Activated CD4-positive, alpha-beta T cell treated with anti-CD3 and anti-CD28 coated beads for 1 hour (primary cell): ENCODE measurements at regions not wholly inside any gene's neighbourhood (a gene's known extent, or its start where the extent isn't known, plus 50 kb on each side); places are given as distances from the start of the nearest gene placed in this dataset.

Experiments
- DNase-seq: peaks from one replicate; pipeline ENCODE4 v3.0.0-alpha.2; 2020

DNA sequence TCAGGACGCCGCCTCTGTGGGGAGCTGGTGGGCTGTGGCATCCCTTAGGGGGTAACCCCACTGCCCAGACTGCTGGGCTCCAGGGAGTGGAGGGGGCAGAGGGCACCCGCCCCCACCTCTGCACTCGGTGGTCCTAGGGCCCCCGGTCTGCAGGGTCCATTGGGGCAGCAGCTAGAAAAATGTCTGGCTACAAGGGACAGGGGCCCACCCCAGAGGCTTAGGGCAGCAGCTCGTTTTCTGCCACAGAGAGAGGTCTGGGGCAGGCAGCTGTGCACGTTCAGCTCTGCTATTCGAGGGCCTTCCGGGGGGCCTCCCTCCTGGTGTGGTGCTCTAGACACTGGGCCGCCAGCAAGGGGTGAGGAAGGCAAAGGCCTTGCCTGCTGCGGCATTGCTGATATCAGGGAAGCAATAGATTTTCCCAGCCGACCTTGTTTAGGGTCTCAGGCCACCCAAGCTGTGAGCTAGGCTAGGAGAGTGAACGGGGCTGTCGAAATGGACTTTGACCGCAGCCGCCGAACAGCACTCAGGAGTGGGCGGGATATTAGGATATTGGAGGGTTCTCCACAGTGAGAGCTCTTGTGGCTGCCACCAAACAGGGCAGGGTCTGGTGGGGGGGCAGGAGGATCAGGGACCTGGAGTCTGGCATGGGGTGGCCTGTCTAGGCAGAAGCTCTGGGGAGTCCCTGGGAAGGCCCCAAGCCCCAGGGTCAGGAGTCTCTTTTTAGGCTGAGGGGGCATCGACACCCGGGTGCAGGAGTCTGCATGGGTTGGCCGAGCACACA, 61.4 kb upstream of the KLF13 start:
- peak; percentile 7 for DNase-seq

DNA sequence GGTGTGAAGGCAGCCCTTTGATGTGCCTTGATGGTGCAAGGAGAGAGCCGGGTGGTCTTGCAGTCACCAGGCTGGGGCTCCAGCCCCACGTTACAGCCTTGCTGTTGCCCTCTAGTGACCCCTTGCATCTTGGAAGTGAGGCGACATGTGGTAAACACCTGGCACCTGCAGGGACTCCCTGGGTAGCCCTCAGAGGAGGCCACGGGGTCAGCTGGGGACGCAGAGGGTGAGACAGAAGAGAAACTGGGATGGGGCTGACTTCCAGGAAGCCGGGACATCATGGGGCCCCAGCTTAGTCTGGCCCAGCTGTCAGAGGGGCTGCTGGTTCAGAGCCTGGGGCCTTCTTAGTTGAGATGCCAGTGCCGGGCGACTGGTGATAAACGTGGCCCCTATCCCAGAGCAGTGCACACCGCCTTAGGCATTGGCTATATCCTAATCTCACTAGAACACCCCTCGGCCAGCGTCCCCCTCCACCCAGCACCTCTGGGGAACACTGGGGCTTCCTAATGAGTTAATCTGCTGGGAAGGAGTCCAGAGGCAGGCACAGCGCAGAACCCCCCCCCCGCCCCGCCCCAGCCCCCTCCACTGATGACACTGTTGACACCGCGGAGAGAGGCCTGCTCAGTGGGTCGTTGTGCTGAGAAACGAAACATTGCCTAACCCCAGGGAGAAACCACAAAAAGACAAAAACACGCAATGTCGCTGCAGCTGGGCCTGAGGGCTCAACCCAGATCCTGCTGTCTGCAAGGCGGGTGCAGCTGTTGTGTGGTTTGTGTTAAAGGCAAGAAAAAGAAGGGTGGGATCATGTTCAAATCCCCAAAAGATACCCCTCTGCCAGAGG, 60.5 kb upstream of the KLF13 start:
- DNase-seq = peak; percentile 51

DNA sequence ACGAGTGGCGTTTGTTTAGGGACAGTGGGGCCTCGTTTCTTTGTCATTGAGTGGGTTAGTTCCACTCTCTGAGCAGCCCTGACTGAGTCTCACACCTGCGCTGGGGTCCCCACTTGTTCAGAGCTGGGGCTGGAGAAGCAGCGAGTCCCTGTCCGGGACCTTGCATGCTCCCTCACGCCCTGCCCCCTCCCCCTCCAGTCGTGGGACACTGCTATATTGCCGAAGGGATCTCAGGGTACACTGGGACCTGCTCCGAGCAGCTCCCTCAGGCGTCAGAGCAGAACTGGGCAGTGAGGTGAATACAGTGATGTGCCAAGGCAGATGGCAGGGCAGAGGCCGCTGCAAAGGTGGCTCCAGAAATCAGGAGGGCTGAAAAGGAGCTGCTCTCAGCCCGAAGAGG, 59.9 kb upstream of the KLF13 start:
- peak; percentile 7 for DNase-seq

DNA sequence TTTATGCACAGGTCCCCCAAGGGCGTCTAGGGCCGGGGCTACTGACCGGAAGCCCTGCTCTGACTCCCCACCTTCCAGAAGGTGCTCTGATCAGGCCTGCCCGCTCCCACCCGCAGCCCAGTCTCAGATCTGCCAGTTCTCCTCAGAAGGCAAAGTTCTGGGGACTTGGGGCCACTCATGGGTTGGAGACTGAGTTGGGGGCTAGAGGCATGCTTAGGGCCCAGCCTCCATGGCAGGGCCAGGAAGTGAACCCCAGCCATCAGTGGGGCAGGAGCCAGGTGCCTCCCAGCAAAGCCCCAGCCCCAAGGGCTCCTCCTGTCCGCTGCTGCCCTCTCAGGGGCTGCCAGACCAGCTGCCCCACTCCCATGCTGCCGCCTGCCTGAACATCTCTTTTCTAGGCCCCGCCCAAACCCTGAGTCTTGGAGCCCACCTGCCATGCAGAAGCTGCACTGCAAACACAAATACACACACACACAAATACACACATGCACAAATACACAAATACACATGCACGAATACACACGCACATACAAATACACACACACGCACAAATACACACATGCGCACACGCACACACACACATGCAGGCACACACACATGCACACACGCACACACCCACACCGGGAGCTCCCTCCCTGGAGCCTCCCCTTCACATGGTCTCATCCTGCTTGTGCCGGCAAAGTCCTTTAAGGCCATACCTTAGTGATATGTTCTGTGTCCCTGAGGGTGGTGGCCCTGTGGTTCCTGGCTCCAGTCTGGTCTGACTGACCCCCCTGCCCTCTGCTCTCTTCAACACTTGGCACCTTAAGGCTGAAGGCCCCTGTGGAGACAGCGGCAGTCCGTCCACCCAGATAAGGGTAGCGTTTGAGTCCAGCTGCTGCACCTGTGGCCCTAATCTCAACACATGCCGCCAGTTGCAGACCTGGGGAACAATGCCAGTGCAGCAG, 59.2 kb upstream of the KLF13 start:
- peak; percentile 5 for DNase-seq

DNA sequence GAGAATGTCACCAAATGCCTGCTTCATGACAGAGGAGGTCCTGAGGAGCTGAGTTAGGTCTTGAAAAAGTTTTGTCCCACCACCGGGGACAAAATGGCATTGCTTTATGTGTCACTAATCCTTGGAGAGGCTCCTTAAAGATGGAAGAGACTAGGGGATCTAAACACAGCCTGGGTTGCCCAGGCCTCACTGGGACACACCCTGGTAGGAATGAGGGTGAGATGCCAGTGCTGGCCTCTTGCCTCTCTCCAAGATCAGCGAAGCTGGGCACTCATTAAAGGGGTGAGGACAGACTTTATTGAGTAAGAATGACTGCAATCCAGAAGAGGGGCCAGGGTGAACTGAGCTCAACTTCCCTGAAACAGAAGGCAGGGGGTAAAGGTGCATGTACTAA, 58.5 kb upstream of the KLF13 start:
- peak; percentile 7 for DNase-seq

DNA sequence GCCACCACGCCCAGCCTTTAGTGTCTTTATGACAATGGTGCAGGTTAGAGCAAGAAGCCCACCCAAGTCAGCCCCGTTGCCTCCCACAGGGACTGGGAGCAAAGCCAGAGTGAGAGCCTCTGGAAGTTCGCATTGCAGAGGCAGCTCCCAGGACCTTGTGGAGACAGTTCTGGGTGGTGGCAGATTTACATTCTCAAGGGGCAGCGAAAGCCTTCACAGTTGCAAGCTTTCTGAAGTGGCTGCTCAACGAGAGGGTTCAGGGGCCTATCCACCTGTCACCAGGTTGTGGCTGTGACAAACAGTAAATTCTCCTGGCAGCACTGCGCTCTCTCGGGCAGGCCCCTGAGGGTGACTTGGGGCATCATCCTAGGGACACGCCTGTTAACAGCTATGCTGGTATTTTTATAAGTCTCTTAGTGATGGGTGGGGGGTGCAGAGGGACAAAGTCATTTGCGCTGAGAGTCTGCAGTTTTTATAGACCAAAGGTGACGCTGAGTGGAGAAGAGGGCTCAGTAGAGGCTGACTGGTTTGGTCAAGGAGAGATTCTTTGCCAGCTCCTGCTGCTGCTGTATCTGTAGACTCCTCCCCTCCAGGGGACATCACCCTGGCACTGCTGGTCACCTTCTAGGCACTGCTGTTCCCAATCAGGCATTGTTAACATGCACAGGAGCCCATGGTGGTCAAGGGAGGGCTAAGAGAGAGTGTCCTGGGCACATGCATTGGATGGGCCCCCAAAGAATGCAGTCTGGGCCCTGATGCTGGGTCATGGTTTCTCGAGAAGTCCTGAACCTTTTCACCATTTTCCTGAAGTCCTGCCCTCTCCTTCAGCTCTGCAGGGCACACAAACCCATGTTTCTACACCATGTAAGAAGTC, 57.5 kb upstream of the KLF13 start:
- peak; percentile 4 for DNase-seq

DNA sequence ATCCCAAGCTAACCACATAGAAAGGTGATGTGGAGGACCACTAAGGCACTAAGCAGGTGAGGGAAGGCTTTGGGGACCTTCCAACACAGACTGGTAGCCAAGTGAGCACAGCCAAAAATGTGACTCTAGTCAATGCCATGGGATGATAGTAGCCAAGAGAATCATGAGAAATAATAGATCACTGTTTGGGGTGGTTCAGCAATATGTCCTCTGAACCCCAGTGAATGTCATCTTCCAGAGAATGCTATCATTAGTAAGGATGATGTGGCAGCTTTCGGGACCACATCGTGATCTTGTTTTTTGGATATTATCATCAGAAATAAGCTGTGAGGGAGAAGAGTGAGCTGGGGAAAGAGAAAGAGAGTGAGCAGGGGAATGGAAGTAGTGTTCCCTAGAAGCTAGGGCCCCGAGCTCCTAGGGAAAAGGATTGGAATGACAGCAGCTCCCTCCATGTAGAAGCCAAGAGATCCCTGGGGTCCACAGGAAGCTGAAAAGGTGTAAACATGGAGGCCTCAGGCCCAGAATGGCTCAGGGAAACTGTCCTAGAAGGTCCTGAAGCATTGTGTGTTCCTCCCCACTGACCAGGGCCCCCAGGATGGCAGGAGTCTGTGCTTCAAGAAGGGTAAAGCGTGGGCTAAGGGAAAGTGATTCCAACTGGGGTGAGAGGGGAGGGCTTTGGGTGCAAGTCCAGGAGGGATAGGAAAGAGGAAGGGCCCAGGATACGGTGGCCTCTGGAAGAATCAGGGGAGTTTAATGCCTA, 56.6 kb upstream of the KLF13 start:
- peak; percentile 3 for DNase-seq

DNA sequence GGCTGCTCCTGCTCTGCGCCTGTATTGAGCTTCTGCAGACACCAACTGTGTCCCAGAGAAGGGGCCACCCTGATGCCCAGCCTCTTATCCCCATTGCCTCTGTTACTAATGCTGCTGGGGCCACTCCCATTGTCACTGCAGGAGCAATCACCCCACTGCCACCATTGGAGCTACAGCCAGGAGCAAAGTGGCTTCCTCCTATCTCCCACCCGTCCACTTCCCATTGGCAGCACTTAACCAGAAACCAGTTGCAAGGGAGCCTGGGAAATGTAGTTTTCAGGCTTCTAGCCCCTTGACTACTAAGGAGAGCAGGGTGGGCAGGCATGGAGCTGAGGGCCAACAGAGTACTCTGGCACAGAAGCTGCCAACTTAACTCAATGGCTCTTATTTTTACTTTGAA, 55.9 kb upstream of the KLF13 start:
- DNase-seq = no peak

DNA sequence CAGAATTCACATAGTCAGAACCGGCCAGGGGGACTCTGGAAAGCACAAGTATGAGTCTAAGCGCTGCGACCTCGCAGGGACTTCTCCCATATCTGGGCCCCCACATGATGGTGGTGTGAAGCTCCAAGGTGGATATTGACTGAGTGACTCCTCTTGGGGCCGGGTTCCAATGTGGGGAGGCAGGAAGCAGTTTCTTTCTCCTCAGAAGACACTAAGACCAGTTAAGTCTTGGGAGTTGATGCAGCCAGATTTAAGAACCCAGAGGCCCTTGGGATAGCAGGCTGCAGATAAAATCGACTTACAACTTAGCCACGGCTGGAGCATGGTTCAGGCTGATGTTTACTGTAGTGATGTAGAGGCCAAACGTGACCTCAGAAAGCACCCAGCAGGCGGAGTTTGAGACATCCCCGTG, 55.4 kb upstream of the KLF13 start:
- DNase-seq = peak; percentile 4

DNA sequence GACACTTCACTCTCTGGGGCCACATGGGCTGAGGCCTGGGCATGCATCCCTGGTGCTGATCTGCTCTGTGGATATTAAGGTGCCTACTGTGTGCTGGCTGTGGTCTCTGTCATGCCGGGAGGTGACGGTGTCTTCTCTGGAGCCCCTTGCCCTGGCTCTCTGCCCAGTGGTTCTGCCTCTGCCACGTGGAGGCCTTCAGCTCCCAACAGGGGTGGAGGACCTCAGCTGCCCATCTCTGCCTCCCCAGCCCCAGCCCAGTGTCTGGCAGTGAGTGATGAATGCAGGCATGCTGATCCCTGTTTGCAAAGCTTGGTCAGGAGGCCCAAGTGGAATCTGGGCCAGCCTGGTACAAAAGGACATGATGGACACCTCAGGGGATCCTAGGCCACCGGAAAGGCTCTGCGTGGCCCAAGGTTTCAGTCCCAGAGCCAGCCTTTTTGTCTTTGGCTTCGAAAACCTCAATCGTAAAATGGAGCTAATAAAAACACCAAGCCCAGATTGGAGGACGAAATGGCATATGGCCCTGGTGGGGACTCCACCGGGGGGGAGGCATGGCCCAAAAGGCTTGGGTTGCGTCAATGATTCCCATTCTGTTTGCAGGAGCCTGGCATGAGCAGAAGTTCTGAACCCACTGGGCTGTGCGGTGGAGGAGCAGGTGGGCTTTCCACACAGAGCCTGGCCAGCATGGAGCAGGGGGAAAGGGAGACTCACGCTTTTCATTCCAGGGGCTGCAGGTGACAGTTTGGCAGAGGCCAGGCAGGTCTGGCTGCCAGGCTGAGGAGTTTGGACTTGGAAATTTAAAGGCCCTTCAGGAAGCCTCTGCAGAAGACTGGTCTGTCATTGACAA, 54.7 kb upstream of the KLF13 start:
- DNase-seq = peak; percentile 5

DNA sequence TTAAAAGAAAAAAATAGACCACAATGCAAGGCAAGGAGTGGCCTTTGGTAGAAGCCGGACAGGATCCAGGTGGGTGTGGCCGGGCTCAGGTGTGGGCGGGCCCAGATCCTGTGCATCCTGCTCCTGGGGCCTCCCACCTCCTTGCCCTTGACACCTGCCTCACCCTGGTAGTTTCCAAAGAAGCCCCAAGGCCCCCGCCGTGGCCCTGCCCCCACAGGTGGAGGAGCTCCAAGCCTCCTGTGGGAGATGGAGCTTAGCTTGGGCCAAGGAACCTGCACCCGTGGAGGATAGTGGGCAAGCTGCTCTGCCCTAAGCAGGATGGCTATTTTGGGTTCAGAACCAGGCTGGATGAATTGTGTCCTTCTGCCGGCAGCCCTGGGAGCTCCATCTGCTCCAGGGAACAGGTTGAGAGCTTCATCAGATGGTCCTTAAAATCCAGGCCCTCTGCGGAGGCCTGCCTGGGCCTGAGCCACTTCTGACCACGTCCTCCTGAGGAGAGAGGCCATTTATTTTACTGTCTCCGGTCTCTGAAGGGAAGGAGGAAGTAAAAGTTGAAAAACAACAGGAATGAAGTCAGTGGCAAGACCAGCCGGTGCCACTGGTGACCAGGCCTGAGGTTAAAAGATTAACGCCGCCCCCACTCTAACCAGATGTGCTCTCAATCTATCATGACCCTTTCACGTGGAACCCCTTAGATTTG, 53.9 kb upstream of the KLF13 start:
- no peak for DNase-seq

DNA sequence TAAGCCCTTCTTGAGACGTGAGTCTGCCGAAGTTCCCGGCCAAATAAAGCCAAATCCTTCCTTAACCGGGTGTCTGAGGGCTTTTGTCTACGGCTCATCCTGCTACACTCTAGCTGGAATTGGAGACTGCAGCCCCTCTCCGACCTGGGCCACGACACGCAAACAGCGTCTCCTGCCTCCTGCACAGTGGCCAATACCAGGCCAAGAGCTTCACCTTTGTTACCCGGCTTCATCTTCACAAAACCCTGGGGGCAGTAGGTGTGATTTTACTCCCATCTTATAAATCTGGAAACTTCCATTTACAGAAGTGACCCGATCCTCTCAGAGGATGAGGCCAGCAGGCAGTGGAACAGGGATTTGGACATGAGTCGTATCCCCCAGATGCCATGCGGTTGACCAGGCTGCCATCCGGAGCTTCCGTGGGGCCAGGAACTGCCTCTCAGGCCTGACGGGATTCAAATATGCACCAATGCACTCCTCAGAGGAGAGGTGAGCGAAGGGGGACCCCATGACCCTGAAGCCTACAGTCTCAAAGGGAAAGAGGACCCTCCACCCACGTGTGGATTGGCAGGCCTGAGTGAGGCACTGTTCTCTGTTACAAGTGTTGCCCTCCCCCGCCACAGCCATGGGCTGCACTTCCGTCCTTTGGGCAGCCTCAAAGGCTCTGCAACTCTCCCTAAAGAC, 53.2 kb upstream of the KLF13 start:
- peak; percentile 3 for DNase-seq

DNA sequence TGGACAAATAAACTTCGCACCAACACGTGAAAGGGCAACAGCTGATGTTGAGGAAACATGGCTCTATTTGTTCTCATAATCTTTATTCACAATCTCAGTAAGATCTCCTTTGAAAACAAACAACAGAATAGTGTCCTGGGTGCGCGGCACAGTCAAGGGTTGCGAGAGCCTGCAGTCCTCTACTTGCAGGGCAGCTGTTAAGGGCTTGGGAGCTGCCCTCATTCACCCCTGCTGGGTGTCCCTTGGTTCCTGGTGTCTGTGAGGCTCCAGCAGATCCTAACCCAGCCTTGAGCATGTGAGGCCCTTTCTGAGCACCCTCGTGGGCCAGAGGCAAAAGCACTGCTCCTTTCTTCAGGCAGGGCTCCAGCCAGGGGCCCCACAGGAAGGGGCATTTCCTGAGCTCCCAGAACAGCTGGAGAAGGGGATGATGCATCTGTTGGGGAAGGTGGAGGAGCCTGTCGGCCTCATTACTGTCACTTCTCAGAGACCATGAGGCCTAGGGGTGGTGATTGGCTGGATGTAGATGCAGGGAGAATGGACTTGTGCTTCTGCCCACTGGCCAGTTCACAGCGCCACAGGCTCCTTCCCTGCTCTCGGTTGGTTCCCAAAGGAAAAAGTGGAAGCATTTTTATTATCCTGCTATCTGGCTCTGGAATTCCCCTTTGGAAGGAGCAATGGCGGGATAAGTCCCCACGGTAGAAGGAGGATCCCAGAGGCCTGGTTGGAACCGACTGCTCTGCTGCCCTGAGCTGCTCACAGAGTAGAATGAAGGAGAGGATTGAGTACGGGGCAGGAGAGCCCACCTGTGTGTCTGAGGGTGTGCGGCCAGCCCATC, 51.9 kb upstream of the KLF13 start:
- DNase-seq = peak; percentile 6

DNA sequence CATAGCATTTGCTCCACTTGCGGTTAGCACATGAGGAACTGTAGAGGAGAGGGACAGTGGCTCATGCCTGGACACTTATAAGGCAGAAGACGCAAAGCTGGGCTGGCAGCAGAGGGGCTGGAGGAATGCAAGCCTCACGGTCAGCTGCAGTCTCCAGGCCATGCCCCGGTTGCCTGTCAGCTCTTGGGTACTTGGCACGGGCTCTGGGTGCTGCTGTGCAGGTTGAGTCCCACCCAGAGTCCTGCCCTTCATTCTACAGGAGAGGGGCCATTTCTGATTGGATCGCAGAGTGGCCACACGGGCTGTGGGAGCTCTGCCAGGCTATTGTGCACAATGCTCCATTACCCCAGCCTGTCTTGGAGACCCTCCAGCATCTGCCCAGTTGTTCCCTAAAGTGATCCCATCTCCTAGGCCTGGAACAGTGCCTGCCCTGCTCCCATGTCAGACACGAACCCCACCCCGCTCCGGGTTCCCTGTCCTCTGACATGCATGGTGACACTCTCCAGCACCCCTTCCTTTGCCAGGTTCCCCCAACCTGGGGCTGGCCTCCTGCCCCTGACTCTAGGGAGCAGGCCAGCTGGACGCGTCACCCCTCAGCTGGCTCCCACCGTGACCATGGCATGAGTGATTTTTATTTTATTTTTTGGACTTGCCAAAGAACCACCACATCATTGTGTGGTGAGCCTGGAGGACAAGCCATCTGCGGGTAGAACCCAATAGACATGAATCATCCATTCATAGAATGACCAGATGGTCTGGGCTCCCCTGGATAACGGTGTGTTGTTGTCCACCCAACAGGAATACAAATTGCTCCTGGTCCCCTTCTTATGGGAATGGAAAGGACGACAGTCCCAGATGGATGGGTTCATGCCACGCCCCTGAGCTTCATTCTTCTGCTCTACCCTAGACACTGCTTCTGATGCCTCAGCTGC, 51.0 kb upstream of the KLF13 start:
- peak; percentile 5 for DNase-seq

DNA sequence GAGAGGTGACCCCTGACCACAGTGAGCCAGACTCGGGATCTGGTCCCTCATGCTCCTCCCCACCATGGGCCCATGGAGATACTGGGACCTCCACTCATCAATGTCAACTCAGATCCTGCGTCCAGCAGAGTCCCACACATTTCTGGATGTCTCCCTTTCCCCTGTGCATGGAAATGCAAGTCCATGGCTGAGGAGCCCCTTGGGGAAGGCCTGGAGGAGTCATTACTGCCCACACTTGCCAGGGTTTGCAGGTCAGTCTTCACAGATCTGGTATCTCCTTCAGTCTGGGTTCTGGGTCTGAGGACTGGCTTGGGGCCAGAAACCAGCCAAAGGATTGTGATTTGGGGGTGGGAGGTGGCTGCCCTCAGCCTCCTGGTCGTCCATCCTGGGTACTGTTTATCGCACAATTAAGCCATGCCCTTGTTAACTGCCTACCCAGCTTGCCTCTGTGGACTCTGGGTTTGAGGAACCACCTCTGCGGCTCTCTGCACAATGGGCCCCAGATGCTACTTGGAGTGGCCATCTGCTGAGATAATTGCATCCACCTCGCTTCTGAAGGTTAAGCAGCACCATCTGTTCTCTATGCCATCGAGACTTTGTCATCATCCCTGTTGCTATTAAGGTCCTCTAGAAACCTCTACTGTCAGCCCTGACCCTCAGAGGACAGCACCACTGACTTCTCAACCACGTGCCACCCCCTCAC, 49.9 kb upstream of the KLF13 start:
- DNase-seq = peak; percentile 5
